PC-9 (cell line): ENCODE measurements at regions not wholly inside any gene's neighbourhood (a gene's known extent, or its start where the extent isn't known, plus 50 kb on each side); places are given as distances from the start of the nearest gene placed in this dataset.

Experiments used
- EZH2 ChIP-seq: fragments of 200-600 bp; sonication (generic); IDR thresholded peaks from 2 replicates; pipeline ENCODE4 v1.8.0; 2017; ENCODE audit warnings: antibody characterized with exemption, low read depth
- TF ChIP-seq, protein P1 (sequence below): fragments of 200-600 bp; sonication (generic); conservative IDR thresholded peaks from 2 replicates; pipeline ENCODE4 v1.6.1; 2017; ENCODE audit warnings: mixed run types, antibody characterized with exemption, mild to moderate bottlenecking, moderate library complexity

DNA sequence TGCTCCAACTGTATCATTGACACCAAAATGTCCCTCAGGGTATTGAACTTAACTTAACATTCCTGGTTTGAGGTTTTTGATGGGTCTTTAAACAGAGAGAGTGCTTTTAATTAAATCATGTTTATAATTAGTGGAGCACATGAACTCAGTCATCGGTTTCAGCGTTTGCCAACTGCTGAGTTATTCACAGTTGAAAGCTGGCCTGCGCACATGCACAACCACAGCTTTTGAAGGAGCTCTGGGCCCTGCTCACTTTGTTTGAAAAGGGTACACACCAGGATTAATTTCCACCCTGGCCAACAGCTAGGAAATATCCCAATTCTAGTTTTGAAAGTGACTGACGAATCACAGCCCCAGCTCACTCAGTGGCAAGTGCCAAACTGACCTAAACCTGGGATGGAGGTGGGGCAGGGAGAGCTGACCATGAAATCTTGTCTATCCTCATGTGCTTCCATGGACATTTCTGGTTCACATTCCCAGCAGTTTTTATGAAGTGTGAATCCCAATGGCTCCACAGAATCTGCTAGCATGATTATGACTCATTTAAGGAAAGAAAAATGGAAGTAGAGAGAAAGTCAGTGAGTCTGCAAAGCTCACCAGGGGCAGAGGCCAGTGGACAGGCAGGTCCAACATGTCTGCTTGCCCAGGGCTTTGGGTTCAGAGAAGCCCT, 247.8 kb downstream of the FNDC1 start:
- TF ChIP-seq, protein P1, sequence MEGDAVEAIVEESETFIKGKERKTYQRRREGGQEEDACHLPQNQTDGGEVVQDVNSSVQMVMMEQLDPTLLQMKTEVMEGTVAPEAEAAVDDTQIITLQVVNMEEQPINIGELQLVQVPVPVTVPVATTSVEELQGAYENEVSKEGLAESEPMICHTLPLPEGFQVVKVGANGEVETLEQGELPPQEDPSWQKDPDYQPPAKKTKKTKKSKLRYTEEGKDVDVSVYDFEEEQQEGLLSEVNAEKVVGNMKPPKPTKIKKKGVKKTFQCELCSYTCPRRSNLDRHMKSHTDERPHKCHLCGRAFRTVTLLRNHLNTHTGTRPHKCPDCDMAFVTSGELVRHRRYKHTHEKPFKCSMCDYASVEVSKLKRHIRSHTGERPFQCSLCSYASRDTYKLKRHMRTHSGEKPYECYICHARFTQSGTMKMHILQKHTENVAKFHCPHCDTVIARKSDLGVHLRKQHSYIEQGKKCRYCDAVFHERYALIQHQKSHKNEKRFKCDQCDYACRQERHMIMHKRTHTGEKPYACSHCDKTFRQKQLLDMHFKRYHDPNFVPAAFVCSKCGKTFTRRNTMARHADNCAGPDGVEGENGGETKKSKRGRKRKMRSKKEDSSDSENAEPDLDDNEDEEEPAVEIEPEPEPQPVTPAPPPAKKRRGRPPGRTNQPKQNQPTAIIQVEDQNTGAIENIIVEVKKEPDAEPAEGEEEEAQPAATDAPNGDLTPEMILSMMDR, result no peak
- TF ChIP-seq EZH2, result no peak
